Loucy (cell line): ENCODE measurements at regions not wholly inside any gene's neighbourhood (a gene's known extent, or its start where the extent isn't known, plus 50 kb on each side); places are given as distances from the start of the nearest gene placed in this dataset.
"Not testable (repeated sequence)": the region's sequence is repeated elsewhere in the genome, so short reads cannot be mapped to it uniquely, and the experiment has no call there.

Experiments used
- H2AFZ ChIP-seq: fragments of 200-600 bp; sonication (generic); 2 replicates; pipeline ENCODE4 v1.6.0; 2016; ENCODE audit warnings: antibody characterized with exemption, mild to moderate bottlenecking, low read length, moderate library complexity
- H3F3A ChIP-seq: fragments of 200-600 bp; 2 replicates; pipeline ENCODE4 v1.6.0; 2016; ENCODE audit warnings: antibody characterized with exemption, low read depth, mild to moderate bottlenecking
- H3K27me3 ChIP-seq: fragments of 200-600 bp; sonication (generic); 2 replicates; pipeline ENCODE4 v1.6.1; 2014; ENCODE audit warnings: low read length, mild to moderate bottlenecking; ENCODE audit not compliant: insufficient read depth, poor library complexity, severe bottlenecking
- H3K36me3 ChIP-seq: fragments of 200-600 bp; sonication (generic); 2 replicates; pipeline ENCODE4 v1.6.1; 2016; ENCODE audit warnings: low read length; ENCODE audit not compliant: insufficient read depth
- H3K4me1 ChIP-seq: fragments of 200-600 bp; sonication (generic); 2 replicates; pipeline ENCODE4 v1.5.1; 2014; ENCODE audit warnings: low read length, mild to moderate bottlenecking; ENCODE audit not compliant: insufficient read depth, poor library complexity, severe bottlenecking
- H3K4me2 ChIP-seq: fragments of 200-600 bp; sonication (generic); 2 replicates; pipeline ENCODE4 v1.6.0; 2014; ENCODE audit warnings: antibody characterized with exemption, low read length, low read depth, mild to moderate bottlenecking; ENCODE audit not compliant: poor library complexity, severe bottlenecking
- H3K4me3 ChIP-seq: fragments of 200-600 bp; sonication (generic); 2 replicates; pipeline ENCODE4 v1.5.1; 2014; ENCODE audit warnings: low read length, mild to moderate bottlenecking, mixed read lengths; ENCODE audit not compliant: poor library complexity, severe bottlenecking
- H3K79me2 ChIP-seq: fragments of 200-600 bp; sonication (generic); 2 replicates; pipeline ENCODE4 v1.6.1; 2014; ENCODE audit warnings: low read length; ENCODE audit not compliant: insufficient read depth
- H3K9ac ChIP-seq: fragments of 200-600 bp; sonication (generic); 2 replicates; pipeline ENCODE4 v1.6.0; 2014; ENCODE audit warnings: mild to moderate bottlenecking, low read depth, low read length, moderate library complexity; ENCODE audit not compliant: poor library complexity, severe bottlenecking
- H3K9me2 ChIP-seq: fragments of 200-600 bp; sonication (generic); replicated peaks from 2 replicates; pipeline ENCODE4 v1.6.1; 2016; ENCODE audit warnings: low read depth, low read length, mixed read lengths
- H3K9me3 ChIP-seq: fragments of 200-600 bp; sonication (generic); 2 replicates; pipeline ENCODE4 v1.6.1; 2014; ENCODE audit warnings: mild to moderate bottlenecking, antibody characterized with exemption, low read length, low read depth; ENCODE audit not compliant: insufficient read depth
- H4K20me1 ChIP-seq: fragments of 200-600 bp; sonication (generic); 2 replicates; pipeline ENCODE4 v1.6.0; 2014; ENCODE audit warnings: antibody characterized with exemption, low read length, mild to moderate bottlenecking; ENCODE audit not compliant: insufficient read depth, poor library complexity, severe bottlenecking
- CTCF ChIP-seq: fragments of 200-600 bp; sonication (generic); conservative IDR thresholded peaks from 2 replicates; pipeline ENCODE4 v1.5.1; 2014; ENCODE audit warnings: mild to moderate bottlenecking, antibody characterized with exemption, low read length
- EZH2phosphoT487 ChIP-seq: fragments of 200-600 bp; IDR thresholded peaks from 2 replicates; pipeline ENCODE4 v1.6.1; 2018; ENCODE audit warnings: antibody characterized with exemption, mild to moderate bottlenecking, moderate library complexity, borderline replicate concordance

- H3K9me3 ChIP-seq, result no peaks in the 10 kb centered on the region; the same call in 1 of the 2 replicates
- H3K36me3 ChIP-seq, result no peaks in the 10 kb centered on the region
- no peaks in the 10 kb centered on the region for H4K20me1 ChIP-seq
- H3F3A ChIP-seq, result no peaks in the 10 kb centered on the region
- H3K27me3 ChIP-seq, result no peaks in the 10 kb centered on the region
- H2AFZ ChIP-seq, result no peak overlapping the region
- no peak for TF ChIP-seq CTCF
- H3K4me2 ChIP-seq, result no peak overlapping the region
- H3K4me1 ChIP-seq, result no peaks in the 10 kb centered on the region
- H3K79me2 ChIP-seq, result no peaks in the 10 kb centered on the region
- H3K9me2 ChIP-seq, result no peaks in the 10 kb centered on the region
- H3K9ac ChIP-seq, result no peak overlapping the region
- no peak overlapping the region for H3K4me3 ChIP-seq
Observed at GRCh38 chrX:65821721-65822496, 154.5 kb downstream of the MSN start.

DNA sequence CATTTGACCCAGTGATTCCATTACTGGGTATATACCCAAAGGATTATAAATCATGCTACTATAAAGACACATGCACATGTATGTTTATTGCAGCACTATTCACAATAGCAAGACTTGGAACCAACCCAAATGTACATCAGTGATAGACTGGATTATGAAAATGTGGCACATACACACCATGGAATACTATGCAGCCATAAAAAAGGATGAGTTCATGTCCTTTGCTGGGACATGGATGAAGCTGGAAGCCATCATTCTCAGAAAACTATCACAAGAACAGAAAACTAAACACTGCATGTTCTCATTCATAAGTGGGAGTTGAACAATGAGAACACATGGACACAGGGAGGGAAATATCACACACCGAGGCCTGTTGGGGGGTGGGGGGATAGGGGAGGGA is 152.5 kb downstream of the MSN start:
- H3K27me3 ChIP-seq, result not testable (repeated sequence)

GRCh38 chrX:65813245-65813644 is 145.8 kb downstream of the MSN start:
- Histone ChIP-seq H3K27me3 (no peaks in the 10 kb centered on the region), H4K20me1 (no peaks in the 10 kb centered on the region), H3K79me2 (no peaks in the 10 kb centered on the region)

More for the DNA sequence above, 152.5 kb downstream of the MSN start:
- not testable (repeated sequence) for H3F3A ChIP-seq, H3K4me1 ChIP-seq, H3K36me3 ChIP-seq, H3K79me2 ChIP-seq, H3K9me3 ChIP-seq, H3K9me2 ChIP-seq, H4K20me1 ChIP-seq, H3K4me2 ChIP-seq, H3K4me3 ChIP-seq, H2AFZ ChIP-seq, H3K9ac ChIP-seq

More at GRCh38 chrX:65813245-65813644, 145.8 kb downstream of the MSN start:
- Histone ChIP-seq H3K9me2 (no peaks in the 10 kb centered on the region), H3K9me3 (no peaks in the 10 kb centered on the region; the same call in 1 of the 2 replicates), H2AFZ (no peak overlapping the region), H3K4me2 (no peak overlapping the region), H3K4me3 (no peak overlapping the region), H3K9ac (no peak overlapping the region), H3F3A (no peaks in the 10 kb centered on the region), H3K4me1 (no peaks in the 10 kb centered on the region), H3K36me3 (no peaks in the 10 kb centered on the region)
- TF ChIP-seq EZH2phosphoT487 (no peak), CTCF (no peak)
